ENCODE measurements at regions not wholly inside any gene's neighbourhood (a gene's known extent, or its start where the extent isn't known, plus 50 kb on each side); places are given as distances from the start of the nearest gene placed in this dataset.

DNA sequence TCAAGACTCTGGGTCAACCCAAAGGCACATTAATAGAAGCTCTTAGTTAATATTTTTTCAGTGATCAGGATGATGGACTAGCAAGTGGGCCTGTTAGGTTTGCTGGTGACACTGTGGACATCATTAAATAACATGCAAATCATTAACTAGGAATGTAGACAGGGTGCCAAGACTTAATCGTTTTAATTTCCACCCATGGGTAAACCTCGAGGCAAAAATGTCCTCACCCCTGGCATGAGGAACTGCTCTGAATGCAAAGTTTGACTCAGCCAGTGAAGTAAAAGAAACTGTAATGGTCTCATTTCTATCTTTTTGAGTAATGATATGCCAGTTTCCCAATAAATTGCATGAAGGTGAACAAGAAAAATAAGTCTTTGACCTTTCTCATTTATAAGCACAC, 152.6 kb upstream of the MEX3C start:
- TF ChIP-seq, protein P1, sequence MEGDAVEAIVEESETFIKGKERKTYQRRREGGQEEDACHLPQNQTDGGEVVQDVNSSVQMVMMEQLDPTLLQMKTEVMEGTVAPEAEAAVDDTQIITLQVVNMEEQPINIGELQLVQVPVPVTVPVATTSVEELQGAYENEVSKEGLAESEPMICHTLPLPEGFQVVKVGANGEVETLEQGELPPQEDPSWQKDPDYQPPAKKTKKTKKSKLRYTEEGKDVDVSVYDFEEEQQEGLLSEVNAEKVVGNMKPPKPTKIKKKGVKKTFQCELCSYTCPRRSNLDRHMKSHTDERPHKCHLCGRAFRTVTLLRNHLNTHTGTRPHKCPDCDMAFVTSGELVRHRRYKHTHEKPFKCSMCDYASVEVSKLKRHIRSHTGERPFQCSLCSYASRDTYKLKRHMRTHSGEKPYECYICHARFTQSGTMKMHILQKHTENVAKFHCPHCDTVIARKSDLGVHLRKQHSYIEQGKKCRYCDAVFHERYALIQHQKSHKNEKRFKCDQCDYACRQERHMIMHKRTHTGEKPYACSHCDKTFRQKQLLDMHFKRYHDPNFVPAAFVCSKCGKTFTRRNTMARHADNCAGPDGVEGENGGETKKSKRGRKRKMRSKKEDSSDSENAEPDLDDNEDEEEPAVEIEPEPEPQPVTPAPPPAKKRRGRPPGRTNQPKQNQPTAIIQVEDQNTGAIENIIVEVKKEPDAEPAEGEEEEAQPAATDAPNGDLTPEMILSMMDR (IDR thresholded peaks at IDR 0.05; ENCODE audit: low read length) = no peak
- TF ChIP-seq EZH2phosphoT487 (IDR thresholded peaks at IDR 0.05; ENCODE audit: low read length) = no peak
